SH-SY5Y (cell line): ENCODE measurements at regions not wholly inside any gene's neighbourhood (a gene's known extent, or its start where the extent isn't known, plus 50 kb on each side); places are given as distances from the start of the nearest gene placed in this dataset.

Experiments
- GATA2 ChIP-seq: IDR thresholded peaks from 2 replicates; pipeline ENCODE4 v1.6.1; 2011; ENCODE audit warnings: mild to moderate bottlenecking, low read depth, low read length
- GATA3 ChIP-seq: IDR thresholded peaks from 2 replicates; pipeline ENCODE4 v1.6.1; 2011; ENCODE audit warnings: low read depth, mild to moderate bottlenecking, low read length, moderate library complexity

DNA sequence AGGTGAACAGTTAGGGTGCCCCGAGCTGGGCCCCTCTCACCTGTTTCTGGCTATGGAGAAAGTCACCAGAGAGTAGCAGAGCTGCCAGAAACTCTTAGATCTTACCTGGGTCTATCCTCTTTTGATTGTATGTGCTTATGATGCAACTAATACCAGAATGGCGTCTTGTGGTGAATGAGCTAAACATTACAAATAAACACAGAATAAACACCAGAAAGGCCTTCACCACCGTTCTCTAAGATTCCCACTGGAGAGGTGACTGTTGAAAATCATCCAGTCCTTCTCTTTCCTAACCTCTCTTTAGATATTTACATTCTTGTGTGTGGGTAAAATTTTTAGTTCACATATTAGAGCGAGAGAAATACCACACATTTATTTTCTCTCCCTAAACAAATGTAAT lies 241.7 kb upstream of the GAS1 start:
- TF ChIP-seq GATA3 (no peak), GATA2 (no peak)
